ENCODE measurements at regions not wholly inside any gene's neighbourhood (a gene's known extent, or its start where the extent isn't known, plus 50 kb on each side); places are given as distances from the start of the nearest gene placed in this dataset.

DNA sequence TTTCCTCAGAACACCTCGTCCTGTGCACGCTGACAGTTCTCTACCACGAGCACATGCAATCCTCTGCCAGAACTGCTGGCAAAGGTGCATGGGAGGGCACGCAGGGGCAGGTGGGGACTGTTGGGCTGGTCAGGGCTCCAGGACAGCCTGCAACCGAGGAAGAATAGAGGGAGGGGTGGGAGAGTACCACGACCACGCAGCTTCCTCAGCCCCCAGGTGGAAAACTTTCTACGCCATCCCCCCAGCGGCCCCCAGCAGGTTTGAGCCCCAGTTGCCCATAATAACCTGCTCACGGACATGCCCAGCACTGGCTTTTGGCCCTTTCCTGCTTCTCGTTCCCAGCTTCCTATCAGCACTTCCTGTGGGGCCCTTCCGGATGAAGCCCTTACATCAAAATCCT lies 199.3 kb downstream of the C16orf95 start:
- TF ChIP-seq, protein P1, sequence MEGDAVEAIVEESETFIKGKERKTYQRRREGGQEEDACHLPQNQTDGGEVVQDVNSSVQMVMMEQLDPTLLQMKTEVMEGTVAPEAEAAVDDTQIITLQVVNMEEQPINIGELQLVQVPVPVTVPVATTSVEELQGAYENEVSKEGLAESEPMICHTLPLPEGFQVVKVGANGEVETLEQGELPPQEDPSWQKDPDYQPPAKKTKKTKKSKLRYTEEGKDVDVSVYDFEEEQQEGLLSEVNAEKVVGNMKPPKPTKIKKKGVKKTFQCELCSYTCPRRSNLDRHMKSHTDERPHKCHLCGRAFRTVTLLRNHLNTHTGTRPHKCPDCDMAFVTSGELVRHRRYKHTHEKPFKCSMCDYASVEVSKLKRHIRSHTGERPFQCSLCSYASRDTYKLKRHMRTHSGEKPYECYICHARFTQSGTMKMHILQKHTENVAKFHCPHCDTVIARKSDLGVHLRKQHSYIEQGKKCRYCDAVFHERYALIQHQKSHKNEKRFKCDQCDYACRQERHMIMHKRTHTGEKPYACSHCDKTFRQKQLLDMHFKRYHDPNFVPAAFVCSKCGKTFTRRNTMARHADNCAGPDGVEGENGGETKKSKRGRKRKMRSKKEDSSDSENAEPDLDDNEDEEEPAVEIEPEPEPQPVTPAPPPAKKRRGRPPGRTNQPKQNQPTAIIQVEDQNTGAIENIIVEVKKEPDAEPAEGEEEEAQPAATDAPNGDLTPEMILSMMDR (conservative IDR thresholded peaks at IDR 0.05; ENCODE audit: low read length) = no peak
- no peak for TF ChIP-seq EZH2phosphoT487 (IDR thresholded peaks at IDR 0.05; ENCODE audit: borderline replicate concordance, low read depth, low read length)

All from OCI-LY7 (cell line).